T-helper 17 cell (primary cell): ENCODE measurements at regions not wholly inside any gene's neighbourhood (a gene's known extent, or its start where the extent isn't known, plus 50 kb on each side); places are given as distances from the start of the nearest gene placed in this dataset.

Experiments used
- ATAC-seq: fragments of 150-1000 bp; cut with Tn5 transposase; 2 replicates; pipeline ENCODE4 v1.10.0; 2021; ENCODE audit warnings: mild to moderate bottlenecking, moderate library complexity
- DNase-seq, 3 donors: peaks; one replicate each; pipeline versions ENCODE4 v3.0.0 to v3.0.0-alpha.2; 2020 to 2021
- H3K9me3 ChIP-seq: one replicate; pipeline ENCODE4 v1.7.0; 2013; ENCODE audit warnings: low read length, mild to moderate bottlenecking; ENCODE audit not compliant: control insufficient read depth, poor library complexity, severe bottlenecking
- H3K27ac Mint-ChIP-seq: one replicate; pipeline ENCODE4 v1.8.0; 2022; ENCODE audit warnings: mild to moderate bottlenecking, moderate library complexity, mixed read lengths
- H3K27me3 Mint-ChIP-seq: one replicate; pipeline ENCODE4 v1.8.0; 2022; ENCODE audit warnings: mixed read lengths
- H3K36me3 Mint-ChIP-seq: one replicate; pipeline ENCODE4 v1.8.0; 2022; ENCODE audit warnings: low read depth, mixed read lengths
- H3K4me1 Mint-ChIP-seq: one replicate; pipeline ENCODE4 v1.8.0; 2022; ENCODE audit warnings: mild to moderate bottlenecking, mixed read lengths
- H3K4me3 Mint-ChIP-seq: one replicate; pipeline ENCODE4 v1.8.0; 2022; ENCODE audit warnings: mild to moderate bottlenecking, moderate library complexity, mixed read lengths

DNA sequence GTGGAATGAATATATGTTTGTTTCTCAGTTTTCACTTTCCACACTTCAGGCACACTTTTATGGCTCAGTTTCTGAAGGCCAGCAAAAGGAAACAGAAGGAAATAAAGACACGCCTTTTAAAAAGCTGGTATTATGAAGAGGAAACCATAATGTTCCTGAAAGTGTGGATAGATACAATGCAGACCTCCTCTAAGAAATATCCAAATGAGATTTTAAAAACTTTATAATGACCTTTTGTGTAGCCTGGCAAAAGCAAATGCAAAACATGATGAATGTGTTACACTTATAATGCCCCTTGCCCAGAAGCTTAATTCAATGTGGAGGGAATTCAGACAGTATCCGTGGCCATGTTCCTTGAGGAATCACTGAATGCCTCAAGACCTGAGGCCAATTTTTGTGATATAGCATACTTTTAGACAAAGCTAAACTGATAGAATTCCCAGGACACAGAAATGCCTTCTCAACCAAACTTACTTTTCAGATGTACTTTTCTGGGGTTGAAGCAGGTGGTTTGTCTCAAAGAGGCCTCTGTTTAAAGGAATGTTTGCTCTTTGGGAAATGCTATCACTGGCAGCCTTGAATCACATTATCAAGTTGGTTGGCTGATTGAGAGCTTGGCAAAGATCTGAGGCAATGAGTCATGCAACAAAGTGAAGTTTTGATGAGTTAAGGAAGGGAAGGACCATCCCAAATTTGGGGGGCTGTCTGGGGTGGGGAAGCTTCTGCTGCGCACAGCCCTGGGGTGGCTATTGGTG is 77.1 kb upstream of the CACNA2D3 start:
- Mint-ChIP-seq H3K4me1 (no peaks in the 10 kb centered on the region), H3K4me3 (no peak overlapping the region), H3K27me3 (peaks cover 11% of the 10 kb centered on the region), H3K36me3 (no peaks in the 10 kb centered on the region), H3K27ac (no peak overlapping the region)
- no peaks in the 10 kb centered on the region for H3K9me3 ChIP-seq
- ATAC-seq, result no peak
- DNase-seq, result no peak

- Mint-ChIP-seq H3K27me3 (peaks cover 22% of the 10 kb centered on the region), H3K36me3 (no peaks in the 10 kb centered on the region), H3K27ac (no peak overlapping the region), H3K4me3 (no peak overlapping the region), H3K4me1 (no peaks in the 10 kb centered on the region)
- no peaks in the 10 kb centered on the region for H3K9me3 ChIP-seq
- no peak for DNase-seq
- ATAC-seq, result no peak
These were observed 80.0 kb upstream of the CACNA2D3 start for GRCh38 chr3:54042259-54042823.

GRCh38 chr3:54040476-54040875 is 81.9 kb upstream of the CACNA2D3 start:
- H3K4me1 Mint-ChIP-seq, result no peaks in the 10 kb centered on the region
- H3K9me3 ChIP-seq, result no peaks in the 10 kb centered on the region
- H3K27ac Mint-ChIP-seq, result no peak overlapping the region
- no peak for DNase-seq
- H3K27me3 Mint-ChIP-seq, result peaks cover 19% of the 10 kb centered on the region
- no peak overlapping the region for H3K4me3 Mint-ChIP-seq
- ATAC-seq, result no peak
- no peaks in the 10 kb centered on the region for H3K36me3 Mint-ChIP-seq

GRCh38 chr3:54038391-54038790 is 84.0 kb upstream of the CACNA2D3 start:
- Mint-ChIP-seq H3K36me3 (no peaks in the 10 kb centered on the region), H3K27me3 (peaks cover 27% of the 10 kb centered on the region), H3K27ac (no peak overlapping the region), H3K4me3 (no peak overlapping the region), H3K4me1 (no peaks in the 10 kb centered on the region)
- DNase-seq (no peak), ATAC-seq (no peak)
- no peaks in the 10 kb centered on the region for H3K9me3 ChIP-seq

DNA sequence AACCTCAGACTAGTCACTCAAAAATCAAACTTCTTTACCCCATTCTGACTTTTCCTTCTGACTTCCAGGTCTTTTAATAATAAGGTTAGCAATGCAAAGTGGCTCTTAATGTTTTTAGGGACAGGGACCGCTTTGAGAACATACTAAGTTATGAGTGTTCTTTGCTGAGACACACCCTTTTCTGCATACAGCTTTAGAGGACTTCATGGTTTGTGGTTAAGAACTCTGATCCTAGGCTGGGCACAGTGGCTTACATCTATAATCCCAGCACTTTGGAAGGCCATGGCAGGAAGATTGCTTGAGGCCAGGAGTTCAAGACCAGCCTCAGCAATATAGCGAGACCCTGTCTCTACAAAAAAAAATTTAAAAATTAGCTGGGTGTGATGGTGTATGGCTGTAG is 85.8 kb upstream of the CACNA2D3 start:
- no peak for ATAC-seq
- Mint-ChIP-seq H3K36me3 (no peaks in the 10 kb centered on the region), H3K4me1 (peaks cover 2% of the 10 kb centered on the region), H3K4me3 (no peak overlapping the region), H3K27me3 (peaks cover 23% of the 10 kb centered on the region), H3K27ac (no peak overlapping the region)
- no peak for DNase-seq
- H3K9me3 ChIP-seq, result no peaks in the 10 kb centered on the region

- no peak overlapping the region for H3K4me3 Mint-ChIP-seq
- peaks cover 2% of the 10 kb centered on the region for H3K4me1 Mint-ChIP-seq
- DNase-seq (no peak), ATAC-seq (no peak)
- H3K36me3 Mint-ChIP-seq, result no peaks in the 10 kb centered on the region
- peaks cover 23% of the 10 kb centered on the region for H3K27me3 Mint-ChIP-seq
- H3K9me3 ChIP-seq, result no peaks in the 10 kb centered on the region
- H3K27ac Mint-ChIP-seq, result no peak overlapping the region
These were observed 87.4 kb upstream of the CACNA2D3 start for GRCh38 chr3:54034971-54035370.

DNA sequence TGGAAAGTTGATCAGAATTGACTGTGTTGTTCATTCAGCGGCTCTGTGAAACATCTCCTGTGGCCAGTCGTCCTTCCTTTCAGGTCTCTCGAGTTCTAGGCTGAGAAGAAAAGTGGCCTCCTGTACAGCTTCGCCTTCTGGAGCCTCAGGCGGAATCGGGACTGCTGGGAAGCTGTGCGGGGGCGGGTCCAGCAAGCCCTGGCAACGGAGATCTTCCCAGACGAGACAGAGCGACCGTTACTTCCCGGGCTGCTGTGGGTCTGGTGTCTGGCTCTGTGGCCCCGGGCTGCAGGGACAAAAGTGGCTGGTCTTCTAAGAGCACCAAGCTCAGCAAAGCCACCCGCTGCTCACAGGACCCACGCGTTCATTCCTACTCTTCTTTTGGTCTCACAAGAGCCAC is 88.6 kb upstream of the CACNA2D3 start:
- DNase-seq (no peak), ATAC-seq (no peak)
- peaks cover 18% of the 10 kb centered on the region for H3K27me3 Mint-ChIP-seq
- H3K36me3 Mint-ChIP-seq, result no peaks in the 10 kb centered on the region
- no peak overlapping the region for H3K27ac Mint-ChIP-seq
- H3K9me3 ChIP-seq, result no peaks in the 10 kb centered on the region
- peaks cover 2% of the 10 kb centered on the region for H3K4me1 Mint-ChIP-seq
- H3K4me3 Mint-ChIP-seq, result no peak overlapping the region

GRCh38 chr3:54032598-54032997 is 89.8 kb upstream of the CACNA2D3 start:
- H3K36me3 Mint-ChIP-seq, result no peaks in the 10 kb centered on the region
- H3K4me1 Mint-ChIP-seq, result peaks cover 2% of the 10 kb centered on the region
- no peak overlapping the region for H3K4me3 Mint-ChIP-seq
- H3K27ac Mint-ChIP-seq, result no peak overlapping the region
- no peak for ATAC-seq
- no peak for DNase-seq
- peaks cover 13% of the 10 kb centered on the region for H3K27me3 Mint-ChIP-seq
- H3K9me3 ChIP-seq, result no peaks in the 10 kb centered on the region

DNA sequence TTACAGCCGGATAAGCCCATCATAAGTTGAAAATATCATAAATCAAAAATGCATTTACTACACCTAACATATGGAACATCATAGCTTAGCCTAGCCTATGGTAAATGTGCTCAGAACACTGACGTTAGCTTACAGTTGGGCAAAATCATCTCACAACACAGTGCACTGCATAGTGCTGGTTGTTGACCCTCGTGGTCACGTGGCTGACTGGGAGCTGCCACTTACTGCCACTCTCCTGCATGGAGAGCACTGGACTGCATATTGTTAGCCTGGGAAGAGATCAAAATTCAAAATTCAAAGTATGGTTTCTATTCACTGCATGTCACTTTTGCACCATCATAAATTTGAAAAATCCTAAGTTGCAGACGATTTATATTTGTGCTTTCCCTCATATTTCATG is 94.0 kb upstream of the CACNA2D3 start:
- Mint-ChIP-seq H3K4me3 (no peak overlapping the region), H3K36me3 (no peaks in the 10 kb centered on the region), H3K4me1 (peaks cover 2% of the 10 kb centered on the region), H3K27me3 (peaks cover 4% of the 10 kb centered on the region), H3K27ac (no peak overlapping the region)
- DNase-seq (no peak), ATAC-seq (no peak)
- no peaks in the 10 kb centered on the region for H3K9me3 ChIP-seq

- Mint-ChIP-seq H3K36me3 (no peaks in the 10 kb centered on the region), H3K4me3 (no peak overlapping the region), H3K27ac (no peak overlapping the region), H3K4me1 (no peaks in the 10 kb centered on the region), H3K27me3 (peaks cover 4% of the 10 kb centered on the region)
- DNase-seq, result no peak
- ATAC-seq, result no peak
- H3K9me3 ChIP-seq, result no peaks in the 10 kb centered on the region
These were observed 95.8 kb upstream of the CACNA2D3 start for GRCh38 chr3:54026543-54026942.

DNA sequence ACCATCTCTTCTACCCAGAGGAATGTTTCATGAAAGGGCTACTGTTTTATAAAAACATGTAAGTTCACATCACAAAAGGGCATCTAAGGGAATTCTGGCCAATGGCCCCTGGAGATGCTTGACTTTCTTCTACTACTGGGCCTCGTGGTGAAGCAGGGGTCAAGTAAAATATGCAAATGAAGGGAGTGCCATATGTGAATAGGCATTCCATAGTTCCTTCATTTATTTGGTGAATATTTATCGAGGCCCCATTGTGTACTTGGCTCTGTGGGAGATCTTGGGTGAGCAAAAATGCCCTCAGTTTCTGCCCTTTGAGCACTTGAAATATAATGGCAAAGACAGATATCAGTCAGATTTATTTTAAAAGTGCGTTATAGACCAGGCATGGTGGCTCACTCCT is 101.3 kb upstream of the CACNA2D3 start:
- H3K4me1 Mint-ChIP-seq, result no peaks in the 10 kb centered on the region
- no peaks in the 10 kb centered on the region for H3K9me3 ChIP-seq
- peaks cover 4% of the 10 kb centered on the region for H3K27me3 Mint-ChIP-seq
- DNase-seq (no peak), ATAC-seq (no peak)
- no peak overlapping the region for H3K27ac Mint-ChIP-seq
- H3K36me3 Mint-ChIP-seq, result no peaks in the 10 kb centered on the region
- H3K4me3 Mint-ChIP-seq, result no peak overlapping the region

GRCh38 chr3:54020436-54020835 is 101.9 kb upstream of the CACNA2D3 start:
- DNase-seq, result no peak
- H3K27ac Mint-ChIP-seq, result no peak overlapping the region
- H3K9me3 ChIP-seq, result no peaks in the 10 kb centered on the region
- H3K4me3 Mint-ChIP-seq, result no peak overlapping the region
- H3K27me3 Mint-ChIP-seq, result peaks cover 5% of the 10 kb centered on the region
- no peaks in the 10 kb centered on the region for H3K36me3 Mint-ChIP-seq
- ATAC-seq, result no peak
- H3K4me1 Mint-ChIP-seq, result no peaks in the 10 kb centered on the region

DNA sequence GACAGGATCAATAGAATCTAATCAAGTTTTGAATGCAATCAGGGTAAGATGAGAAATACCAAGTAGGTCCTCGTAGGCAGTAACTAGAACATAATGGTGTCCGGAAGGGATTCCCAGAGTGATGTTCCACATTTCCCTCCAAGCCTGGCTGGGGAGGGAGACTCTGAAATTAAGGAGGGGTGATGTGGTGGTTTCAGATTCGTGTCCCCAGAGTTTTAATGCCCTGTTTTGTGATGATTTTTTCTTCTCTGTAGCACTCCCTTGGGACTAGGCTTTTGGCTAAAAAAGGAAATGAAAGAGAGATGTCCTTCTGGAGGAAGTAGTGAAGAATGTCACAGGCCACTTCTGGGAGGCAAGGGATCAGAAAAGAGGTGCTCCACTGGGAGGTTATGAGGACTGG is 108.3 kb upstream of the CACNA2D3 start:
- Mint-ChIP-seq H3K27ac (no peak overlapping the region), H3K4me1 (no peaks in the 10 kb centered on the region), H3K36me3 (no peaks in the 10 kb centered on the region), H3K4me3 (no peak overlapping the region), H3K27me3 (peaks cover 13% of the 10 kb centered on the region)
- no peaks in the 10 kb centered on the region for H3K9me3 ChIP-seq
- DNase-seq, result no peak
- ATAC-seq, result no peak

DNA sequence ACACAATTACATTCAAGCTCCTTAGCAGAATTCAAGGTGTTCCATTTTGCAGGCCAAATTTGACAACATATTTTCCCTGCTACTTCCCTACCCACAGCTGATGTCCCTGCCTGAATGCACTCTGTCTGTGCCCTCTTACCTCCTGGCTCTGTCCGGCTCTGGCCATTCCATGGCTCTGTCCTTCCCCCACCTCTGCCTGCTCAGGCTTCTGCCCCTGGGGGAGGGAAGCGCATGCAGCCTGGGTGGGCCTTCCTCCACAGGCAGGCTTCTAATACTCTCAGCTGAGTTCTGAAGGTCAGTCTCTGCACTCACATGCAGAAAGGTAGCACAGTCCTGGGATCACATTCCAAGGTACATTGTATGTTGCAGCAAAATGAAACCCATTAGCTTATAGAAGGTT is 113.6 kb upstream of the CACNA2D3 start:
- H3K36me3 Mint-ChIP-seq, result no peaks in the 10 kb centered on the region
- DNase-seq, result no peak
- no peaks in the 10 kb centered on the region for H3K4me1 Mint-ChIP-seq

More for the DNA sequence above, 113.6 kb upstream of the CACNA2D3 start:
- no peak for ATAC-seq
- peaks cover 17% of the 10 kb centered on the region for H3K27me3 Mint-ChIP-seq
- no peaks in the 10 kb centered on the region for H3K9me3 ChIP-seq
- no peak overlapping the region for H3K27ac Mint-ChIP-seq
- H3K4me3 Mint-ChIP-seq, result no peak overlapping the region
